ENCODE measurements at regions not wholly inside any gene's neighbourhood (a gene's known extent, or its start where the extent isn't known, plus 50 kb on each side); places are given as distances from the start of the nearest gene placed in this dataset.

GRCh38 chr7:22055226-22055625 is 109.5 kb upstream of the CDCA7L start:
- TF ChIP-seq, protein P1, sequence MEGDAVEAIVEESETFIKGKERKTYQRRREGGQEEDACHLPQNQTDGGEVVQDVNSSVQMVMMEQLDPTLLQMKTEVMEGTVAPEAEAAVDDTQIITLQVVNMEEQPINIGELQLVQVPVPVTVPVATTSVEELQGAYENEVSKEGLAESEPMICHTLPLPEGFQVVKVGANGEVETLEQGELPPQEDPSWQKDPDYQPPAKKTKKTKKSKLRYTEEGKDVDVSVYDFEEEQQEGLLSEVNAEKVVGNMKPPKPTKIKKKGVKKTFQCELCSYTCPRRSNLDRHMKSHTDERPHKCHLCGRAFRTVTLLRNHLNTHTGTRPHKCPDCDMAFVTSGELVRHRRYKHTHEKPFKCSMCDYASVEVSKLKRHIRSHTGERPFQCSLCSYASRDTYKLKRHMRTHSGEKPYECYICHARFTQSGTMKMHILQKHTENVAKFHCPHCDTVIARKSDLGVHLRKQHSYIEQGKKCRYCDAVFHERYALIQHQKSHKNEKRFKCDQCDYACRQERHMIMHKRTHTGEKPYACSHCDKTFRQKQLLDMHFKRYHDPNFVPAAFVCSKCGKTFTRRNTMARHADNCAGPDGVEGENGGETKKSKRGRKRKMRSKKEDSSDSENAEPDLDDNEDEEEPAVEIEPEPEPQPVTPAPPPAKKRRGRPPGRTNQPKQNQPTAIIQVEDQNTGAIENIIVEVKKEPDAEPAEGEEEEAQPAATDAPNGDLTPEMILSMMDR (IDR thresholded peaks at IDR 0.05) = no peak
- no peak for TF ChIP-seq POLR2A (IDR thresholded peaks at IDR 0.05)

Data from testis (tissue), 2 donors.